IMR-90 (cell line): ENCODE measurements at regions not wholly inside any gene's neighbourhood (a gene's known extent, or its start where the extent isn't known, plus 50 kb on each side); places are given as distances from the start of the nearest gene placed in this dataset.

ENCODE experiments used
- POLR2A ChIP-seq: IDR thresholded peaks from 2 replicates; pipeline ENCODE4 v1.6.1; 2012; ENCODE audit warnings: mild to moderate bottlenecking, low read depth, low read length
- RAD21 ChIP-seq: IDR thresholded peaks from 2 replicates; pipeline ENCODE4 v1.6.1; 2012; ENCODE audit warnings: low read length, improper control_type of control experiment

DNA sequence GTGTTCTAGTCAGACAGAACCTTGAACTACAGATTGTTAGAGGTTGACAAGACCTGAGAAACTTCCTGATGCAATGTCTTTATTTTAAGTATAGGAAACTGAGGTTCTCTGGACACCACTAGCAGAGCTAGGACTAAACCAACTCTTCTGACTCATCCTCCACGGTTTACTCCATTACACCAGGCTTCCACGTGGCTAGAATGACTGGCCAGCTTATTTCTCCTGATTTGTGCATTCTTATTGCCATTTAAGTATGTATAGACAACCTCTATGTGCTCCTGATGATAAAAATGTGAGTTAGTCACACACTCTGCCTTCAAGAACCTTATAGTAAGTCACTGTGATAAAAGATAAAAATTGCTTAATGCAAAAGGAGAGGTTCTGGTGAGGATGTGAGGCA is 182.7 kb downstream of the MEX3B start:
- no peak for TF ChIP-seq POLR2A
- no peak for TF ChIP-seq RAD21
